ENCODE measurements at regions not wholly inside any gene's neighbourhood (a gene's known extent, or its start where the extent isn't known, plus 50 kb on each side); places are given as distances from the start of the nearest gene placed in this dataset.

DNA sequence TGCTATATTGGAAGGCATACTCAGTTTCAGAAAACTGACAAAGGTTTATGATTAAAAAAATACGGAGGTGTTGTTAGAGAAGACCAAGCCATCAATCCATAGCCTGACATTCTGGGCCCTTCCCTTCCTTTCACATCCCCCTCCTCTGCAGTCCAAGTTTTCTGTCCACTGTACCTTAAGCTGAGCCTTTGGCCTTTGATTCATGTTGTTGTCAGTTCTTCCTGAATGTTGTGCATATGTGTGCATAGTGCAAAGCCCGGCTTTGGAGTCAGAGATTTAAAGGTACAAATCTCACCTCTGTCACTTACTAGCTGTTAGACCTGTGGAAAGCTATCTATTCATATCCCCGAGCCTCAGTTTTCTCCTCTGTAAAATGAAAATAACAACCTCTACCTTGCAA is 104.9 kb upstream of the AGBL1 start:
- Mint-ChIP-seq H3K27me3 (peaks cover 10% of the 10 kb centered on the region), H3K27ac (no peak overlapping the region), H3K36me3 (no peaks in the 10 kb centered on the region), H3K9me3 (peaks cover 8% of the 10 kb centered on the region), H3K4me3 (no peak overlapping the region), H3K4me1 (ENCODE audit: low read depth) (no peaks in the 10 kb centered on the region)
- POLR2A ChIA-PET: no interaction called here
- intact Hi-C loops (cut with micrococcal nuclease): no loop called here
- CTCF ChIA-PET: no interaction called here
- DNase-seq: no peak

DNA sequence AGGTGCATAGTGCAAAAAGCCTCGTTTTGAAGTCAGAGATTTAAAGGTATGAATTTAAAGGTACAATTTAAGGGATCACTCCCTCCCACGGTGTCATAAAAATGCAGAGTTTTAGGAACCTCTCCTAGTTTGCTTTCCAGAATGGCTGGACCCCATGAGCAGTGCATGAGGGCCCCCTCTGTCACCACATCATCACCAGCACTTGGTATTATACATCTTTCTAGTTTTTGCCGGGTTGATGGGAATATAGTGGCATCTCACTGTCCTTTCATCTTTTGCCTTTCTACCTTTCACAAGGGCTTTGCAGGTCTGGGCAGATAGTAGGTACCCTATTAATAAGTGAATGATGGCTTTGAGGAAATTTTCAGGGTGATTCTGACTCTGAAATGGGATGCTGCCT is 103.6 kb upstream of the AGBL1 start:
- no peak for DNase-seq
- peaks cover 13% of the 10 kb centered on the region for H3K27me3 Mint-ChIP-seq
- H3K4me3 Mint-ChIP-seq: no peak overlapping the region
- intact Hi-C loops (cut with micrococcal nuclease): no loop called here
- H3K9me3 Mint-ChIP-seq: peaks cover 8% of the 10 kb centered on the region
- H3K4me1 Mint-ChIP-seq (ENCODE audit: low read depth): no peaks in the 10 kb centered on the region
- H3K27ac Mint-ChIP-seq: no peak overlapping the region
- H3K36me3 Mint-ChIP-seq: no peaks in the 10 kb centered on the region
- CTCF ChIA-PET: no interaction called here
- POLR2A ChIA-PET: no interaction called here

DNA sequence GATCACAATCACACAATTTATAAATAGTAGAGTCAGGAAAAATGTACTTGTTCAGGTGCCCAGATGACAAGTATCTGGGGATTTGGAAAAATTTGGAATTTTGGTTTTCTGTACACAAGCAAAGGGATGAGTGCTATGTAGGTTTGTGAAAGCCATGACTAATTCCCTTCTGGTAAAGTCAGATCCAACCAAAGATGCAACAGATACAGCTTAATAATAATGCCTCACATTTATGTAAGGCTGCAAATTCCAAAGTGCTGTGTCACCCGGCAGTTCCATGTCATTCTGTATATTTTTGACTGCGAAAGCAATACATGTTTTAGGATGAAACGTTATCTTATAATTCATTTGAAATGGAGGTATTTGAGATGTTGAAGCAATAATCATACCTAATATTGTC is 102.7 kb upstream of the AGBL1 start:
- Mint-ChIP-seq H3K9me3 (peaks cover 8% of the 10 kb centered on the region), H3K4me3 (no peak overlapping the region), H3K4me1 (ENCODE audit: low read depth) (no peaks in the 10 kb centered on the region), H3K27ac (no peak overlapping the region), H3K27me3 (peaks cover 9% of the 10 kb centered on the region), H3K36me3 (no peaks in the 10 kb centered on the region)
- CTCF ChIA-PET: no interaction called here
- POLR2A ChIA-PET: no interaction called here
- DNase-seq: no peak
- intact Hi-C loops (cut with micrococcal nuclease): no loop called here

DNA sequence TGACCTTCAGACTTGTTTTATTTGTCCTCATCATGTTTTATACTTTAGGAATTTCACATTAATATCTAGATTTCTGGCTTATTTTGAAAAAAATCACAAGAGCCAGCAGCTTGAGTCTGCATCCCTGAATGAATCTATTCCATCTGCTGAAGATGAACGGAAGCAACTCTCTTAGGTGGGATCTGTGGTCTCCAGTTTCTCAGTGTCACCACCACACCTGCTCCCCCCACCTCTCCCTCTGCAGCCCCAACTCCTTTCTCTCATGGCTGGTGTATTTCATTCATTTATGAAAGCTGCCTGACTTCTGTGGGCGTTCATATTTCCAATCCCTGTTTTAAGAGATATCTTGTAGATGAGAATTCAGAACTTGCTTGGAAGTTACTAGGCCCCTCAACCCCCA is 102.1 kb upstream of the AGBL1 start:
- Mint-ChIP-seq H3K9me3 (peaks cover 8% of the 10 kb centered on the region), H3K4me3 (no peak overlapping the region), H3K27me3 (peaks cover 9% of the 10 kb centered on the region), H3K27ac (no peak overlapping the region), H3K4me1 (ENCODE audit: low read depth) (no peaks in the 10 kb centered on the region), H3K36me3 (no peaks in the 10 kb centered on the region)
- ChIA-PET CTCF (no interaction called here), POLR2A (interaction anchor here (0.7 kb wide), 1 partner anchor 107 kb away, joined by 3 read pairs; no protein-coding TSS in a partner anchor)
- no peak for DNase-seq
- intact Hi-C loops (cut with micrococcal nuclease): no loop called here

DNA sequence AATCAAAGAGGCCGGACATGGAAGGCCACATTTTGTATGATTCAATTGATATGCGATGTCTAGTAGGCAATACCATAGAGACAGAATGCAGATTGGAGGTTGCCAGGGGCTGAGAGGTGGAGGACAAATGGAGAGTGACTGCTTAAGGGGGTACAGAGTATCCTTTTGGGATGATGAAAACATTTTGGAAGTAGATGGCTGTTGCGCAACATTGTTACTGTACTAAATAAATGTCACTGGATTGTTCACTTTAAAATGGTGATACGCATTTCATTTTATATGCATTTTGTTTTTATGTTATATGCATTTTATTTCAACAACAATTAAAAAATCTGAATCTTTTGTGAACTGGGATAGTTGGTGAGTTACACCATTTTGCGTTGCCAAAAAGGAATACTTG is 99.7 kb upstream of the AGBL1 start:
- no peak overlapping the region for H3K4me3 Mint-ChIP-seq
- intact Hi-C loops (cut with micrococcal nuclease): no loop called here
- no peaks in the 10 kb centered on the region for H3K36me3 Mint-ChIP-seq
- H3K4me1 Mint-ChIP-seq (ENCODE audit: low read depth): no peaks in the 10 kb centered on the region
- no peak overlapping the region for H3K27ac Mint-ChIP-seq
- H3K27me3 Mint-ChIP-seq: peaks cover 9% of the 10 kb centered on the region
- ChIA-PET CTCF (no interaction called here), POLR2A (no interaction called here)
- DNase-seq: no peak
- H3K9me3 Mint-ChIP-seq: peaks cover 8% of the 10 kb centered on the region

DNA sequence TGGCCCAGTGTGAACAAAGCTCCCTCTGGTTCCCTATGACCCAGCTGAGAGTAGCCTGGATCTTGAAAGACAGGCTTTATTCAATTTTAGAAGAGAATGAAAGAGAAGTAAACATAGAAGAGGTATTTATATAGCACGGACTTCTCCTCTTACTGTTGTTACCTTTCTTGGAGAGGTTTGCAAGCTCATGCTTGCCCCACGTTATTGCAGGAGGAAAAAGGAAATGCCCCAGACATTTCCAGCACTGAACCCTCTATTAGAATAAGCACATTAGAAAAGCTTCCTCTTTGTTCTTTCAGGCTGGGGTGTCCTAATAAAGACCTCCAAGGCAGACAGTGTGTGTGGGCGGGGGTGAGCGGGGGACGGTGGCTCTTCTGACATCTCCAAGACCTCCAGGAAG is 98.7 kb upstream of the AGBL1 start:
- Mint-ChIP-seq H3K4me1 (ENCODE audit: low read depth) (no peaks in the 10 kb centered on the region), H3K9me3 (peaks cover 6% of the 10 kb centered on the region), H3K36me3 (no peaks in the 10 kb centered on the region), H3K4me3 (no peak overlapping the region), H3K27me3 (peaks cover 8% of the 10 kb centered on the region), H3K27ac (no peak overlapping the region)
- DNase-seq: no peak
- intact Hi-C loops (cut with micrococcal nuclease): no loop called here
- CTCF ChIA-PET: interaction anchor here (0.6 kb wide), 1 partner anchor 665 kb away, joined by 3 read pairs; no protein-coding TSS in a partner anchor
- POLR2A ChIA-PET: no interaction called here

DNA sequence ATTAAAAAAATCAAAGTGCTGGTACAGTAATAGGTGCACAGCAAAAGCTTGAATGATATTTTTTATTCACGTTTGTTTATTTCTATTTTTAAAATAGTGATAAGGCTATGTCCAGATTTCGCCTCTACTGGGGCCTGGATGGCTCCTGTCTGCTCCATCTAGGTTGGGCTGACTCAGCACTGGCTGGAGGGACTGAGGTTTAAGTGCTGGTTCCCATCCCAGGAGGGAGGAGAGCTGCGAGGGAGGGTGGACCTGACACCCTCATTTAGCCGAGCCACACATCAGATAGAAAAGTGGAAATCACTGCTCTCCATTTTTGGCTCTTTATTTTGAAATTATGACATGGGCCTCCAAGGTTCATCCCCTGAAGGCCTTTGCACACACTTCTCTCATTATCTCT is 95.4 kb upstream of the AGBL1 start:
- ChIA-PET CTCF (no interaction called here), POLR2A (no interaction called here)
- no peak for DNase-seq
- Mint-ChIP-seq H3K36me3 (no peaks in the 10 kb centered on the region), H3K27me3 (peaks cover 8% of the 10 kb centered on the region), H3K4me3 (no peak overlapping the region), H3K9me3 (no peaks in the 10 kb centered on the region), H3K4me1 (ENCODE audit: low read depth) (no peaks in the 10 kb centered on the region), H3K27ac (no peak overlapping the region)
- intact Hi-C loops (cut with micrococcal nuclease): no loop called here

DNA sequence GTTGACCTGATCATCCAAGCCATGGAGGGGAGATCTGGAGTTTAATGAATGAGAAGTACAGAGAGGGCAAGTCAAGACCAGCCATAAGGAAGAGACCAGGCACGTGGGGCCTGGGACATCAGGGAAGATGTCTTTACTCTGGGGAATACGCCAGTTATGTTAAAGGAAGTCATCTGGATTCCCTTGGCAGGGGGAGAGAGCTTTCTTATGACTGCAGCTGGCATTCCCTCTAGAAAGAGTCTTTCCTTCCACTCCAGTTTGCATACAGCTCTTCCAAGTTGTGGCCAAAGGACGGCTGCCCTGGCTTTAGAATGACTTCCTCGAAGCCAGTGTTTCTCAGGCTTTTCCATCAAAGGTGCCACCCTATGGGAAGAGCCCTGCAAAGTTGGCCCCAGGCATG is 93.6 kb upstream of the AGBL1 start:
- Mint-ChIP-seq H3K4me3 (no peak overlapping the region), H3K27ac (no peak overlapping the region), H3K4me1 (ENCODE audit: low read depth) (no peaks in the 10 kb centered on the region), H3K36me3 (no peaks in the 10 kb centered on the region), H3K9me3 (no peaks in the 10 kb centered on the region), H3K27me3 (no peaks in the 10 kb centered on the region)
- CTCF ChIA-PET: no interaction called here
- POLR2A ChIA-PET: no interaction called here
- intact Hi-C loops (cut with micrococcal nuclease): no loop called here
- DNase-seq: no peak

DNA sequence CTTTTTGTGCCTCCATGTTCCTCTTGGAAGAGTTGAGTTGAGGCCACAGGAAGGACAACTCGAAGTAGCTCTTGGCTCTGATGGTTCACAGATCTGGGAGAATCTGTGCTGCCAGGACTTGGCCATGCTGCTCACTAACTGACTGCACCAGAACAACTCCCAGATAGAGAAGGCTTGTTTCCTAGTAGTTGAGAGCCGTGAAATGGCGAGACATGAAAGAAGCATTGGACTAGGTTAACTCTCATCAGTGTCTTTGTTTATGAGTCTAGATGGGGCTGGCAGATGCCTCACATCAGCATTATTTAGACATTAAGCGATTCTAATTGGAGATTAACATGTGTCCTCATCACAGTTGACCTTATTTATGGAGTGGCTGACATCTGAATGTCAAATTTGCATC is 92.9 kb upstream of the AGBL1 start:
- ChIA-PET CTCF (no interaction called here), POLR2A (no interaction called here)
- intact Hi-C loops (cut with micrococcal nuclease): no loop called here
- Mint-ChIP-seq H3K9me3 (no peaks in the 10 kb centered on the region), H3K4me3 (no peak overlapping the region), H3K27me3 (no peaks in the 10 kb centered on the region), H3K27ac (no peak overlapping the region), H3K4me1 (ENCODE audit: low read depth) (no peaks in the 10 kb centered on the region), H3K36me3 (no peaks in the 10 kb centered on the region)
- DNase-seq: no peak

DNA sequence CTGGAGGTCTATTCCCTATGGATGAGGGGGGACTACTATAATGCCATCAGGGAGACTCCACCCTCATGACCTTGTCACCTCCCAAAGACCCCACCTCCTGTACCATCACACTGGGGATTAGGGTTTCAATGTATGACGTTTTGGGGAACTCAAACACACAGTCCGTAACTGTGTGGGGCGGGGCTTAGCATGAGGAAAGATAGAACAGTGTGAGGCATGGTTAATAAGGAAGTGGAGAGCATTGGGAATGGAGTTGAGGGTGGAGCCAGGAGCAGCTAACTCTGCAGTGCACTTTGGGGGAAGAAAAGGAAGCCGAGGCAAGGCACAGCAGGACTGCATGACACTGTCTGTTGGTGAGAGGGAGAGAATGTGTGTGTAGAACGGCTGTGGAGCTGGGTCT is 90.9 kb upstream of the AGBL1 start:
- no peak for DNase-seq
- intact Hi-C loops (cut with micrococcal nuclease): no loop called here
- ChIA-PET CTCF (no interaction called here), POLR2A (no interaction called here)
- no peaks in the 10 kb centered on the region for H3K36me3 Mint-ChIP-seq
- H3K9me3 Mint-ChIP-seq: no peaks in the 10 kb centered on the region
- no peaks in the 10 kb centered on the region for H3K4me1 Mint-ChIP-seq (ENCODE audit: low read depth)
- H3K4me3 Mint-ChIP-seq: no peak overlapping the region
- no peaks in the 10 kb centered on the region for H3K27me3 Mint-ChIP-seq
- H3K27ac Mint-ChIP-seq: no peak overlapping the region

DNA sequence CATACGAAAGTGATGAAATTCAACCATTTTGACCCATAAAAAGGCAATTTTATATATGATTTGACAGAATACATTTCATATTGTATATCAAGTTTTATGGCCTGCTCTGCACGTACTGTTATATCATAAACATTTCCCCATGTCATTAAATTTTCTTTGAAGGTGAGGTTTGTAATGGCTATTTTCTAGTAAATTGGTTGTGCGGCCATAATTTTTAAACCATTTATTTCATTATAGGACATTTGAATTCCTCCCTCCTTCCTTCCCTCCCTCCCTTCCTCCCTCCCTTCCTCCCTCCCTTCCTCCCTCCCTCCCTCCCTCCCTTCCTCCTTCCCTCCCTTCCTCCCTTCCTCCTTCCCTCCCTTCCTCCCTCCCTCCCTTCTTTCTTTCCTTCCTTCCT is 87.4 kb upstream of the AGBL1 start:
- intact Hi-C loops (cut with micrococcal nuclease): no loop called here
- no peak overlapping the region for H3K4me3 Mint-ChIP-seq
- no peaks in the 10 kb centered on the region for H3K36me3 Mint-ChIP-seq
- H3K4me1 Mint-ChIP-seq (ENCODE audit: low read depth): no peaks in the 10 kb centered on the region
- DNase-seq: no peak
- H3K27me3 Mint-ChIP-seq: peaks cover 1% of the 10 kb centered on the region
- ChIA-PET CTCF (no interaction called here), POLR2A (no interaction called here)
- no peak overlapping the region for H3K27ac Mint-ChIP-seq
- H3K9me3 Mint-ChIP-seq: peaks cover 6% of the 10 kb centered on the region

DNA sequence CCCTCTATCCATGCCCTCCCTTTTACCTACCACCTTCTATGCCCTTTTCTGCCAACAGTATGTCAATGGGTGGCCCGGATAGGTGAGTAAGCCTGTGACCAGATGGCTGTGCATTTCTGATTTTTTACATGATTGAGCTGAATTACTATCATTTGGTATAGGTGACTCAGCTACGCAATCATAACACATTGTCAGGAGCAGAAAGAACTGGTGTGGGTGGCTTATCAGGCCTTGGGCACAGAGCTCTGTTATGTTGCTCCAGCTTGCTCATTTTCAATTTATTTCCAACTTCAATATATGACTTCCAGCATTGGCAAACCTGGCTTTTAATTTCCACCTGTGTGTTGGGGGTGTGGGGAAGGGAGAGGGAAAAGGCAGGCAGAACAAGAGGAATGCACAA is 86.6 kb upstream of the AGBL1 start:
- CTCF ChIA-PET: no interaction called here
- H3K4me3 Mint-ChIP-seq: no peak overlapping the region
- no peak overlapping the region for H3K27ac Mint-ChIP-seq
- POLR2A ChIA-PET: interaction anchor here (0.6 kb wide), 1 partner anchor 1200 kb away, joined by 3 read pairs; no protein-coding TSS in a partner anchor
- DNase-seq: no peak
- peaks cover 6% of the 10 kb centered on the region for H3K9me3 Mint-ChIP-seq
- no peaks in the 10 kb centered on the region for H3K4me1 Mint-ChIP-seq (ENCODE audit: low read depth)
- intact Hi-C loops (cut with micrococcal nuclease): no loop called here
- peaks cover 1% of the 10 kb centered on the region for H3K27me3 Mint-ChIP-seq
- no peaks in the 10 kb centered on the region for H3K36me3 Mint-ChIP-seq

DNA sequence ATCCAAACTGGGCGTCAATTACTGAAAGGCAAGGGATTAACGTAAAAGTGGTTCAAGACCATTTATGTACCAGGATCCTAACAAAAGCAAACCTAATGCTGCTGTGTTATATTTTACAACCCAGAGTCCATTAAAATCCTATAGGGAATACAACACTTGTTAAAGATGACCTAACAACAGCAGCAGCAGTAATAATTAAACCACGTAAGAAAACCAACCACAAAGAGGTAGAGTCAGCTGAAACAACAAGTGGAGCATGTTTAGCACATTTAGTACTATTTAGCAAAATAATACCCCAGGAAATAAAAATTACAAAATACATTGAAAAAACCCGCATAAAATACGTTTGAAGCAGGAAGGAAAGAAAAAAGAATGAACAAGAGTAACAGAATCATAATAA is 82.1 kb upstream of the AGBL1 start:
- peaks cover 1% of the 10 kb centered on the region for H3K27me3 Mint-ChIP-seq
- H3K4me1 Mint-ChIP-seq (ENCODE audit: low read depth): no peaks in the 10 kb centered on the region
- H3K9me3 Mint-ChIP-seq: peaks cover 6% of the 10 kb centered on the region
- no peak overlapping the region for H3K4me3 Mint-ChIP-seq
- no peak for DNase-seq
- H3K36me3 Mint-ChIP-seq: no peaks in the 10 kb centered on the region
- ChIA-PET CTCF (no interaction called here), POLR2A (no interaction called here)
- H3K27ac Mint-ChIP-seq: no peak overlapping the region
- intact Hi-C loops (cut with micrococcal nuclease): no loop called here

DNA sequence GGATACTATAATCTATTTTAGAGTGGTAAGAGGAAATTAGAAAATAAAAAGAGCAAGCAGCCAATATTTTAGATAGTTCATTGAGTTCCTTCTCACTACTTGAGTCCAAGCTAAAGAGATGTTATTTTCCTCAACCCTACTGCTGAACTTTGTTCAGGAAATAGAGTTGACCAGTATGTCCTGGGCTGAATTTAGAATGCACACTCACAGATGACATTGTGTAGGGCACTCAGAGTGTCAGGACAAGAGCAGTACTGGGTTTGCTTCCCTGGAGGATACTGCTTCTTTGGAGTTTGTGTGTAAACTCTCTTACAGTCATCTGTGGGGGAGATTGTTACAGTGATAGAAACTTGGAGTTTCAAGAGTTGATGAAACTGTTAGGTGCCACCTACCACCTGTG is 80.0 kb upstream of the AGBL1 start:
- ChIA-PET CTCF (no interaction called here), POLR2A (no interaction called here)
- Mint-ChIP-seq H3K9me3 (peaks cover 4% of the 10 kb centered on the region), H3K27ac (no peak overlapping the region), H3K27me3 (peaks cover 5% of the 10 kb centered on the region), H3K4me3 (no peak overlapping the region), H3K4me1 (ENCODE audit: low read depth) (no peaks in the 10 kb centered on the region), H3K36me3 (no peaks in the 10 kb centered on the region)
- no peak for DNase-seq
- intact Hi-C loops (cut with micrococcal nuclease): no loop called here
